Hypothalamus (tissue), 51 donors: ENCODE measurements at regions not wholly inside any gene's neighbourhood (a gene's known extent, or its start where the extent isn't known, plus 50 kb on each side); places are given as distances from the start of the nearest gene placed in this dataset.
"Not testable (repeated sequence)": the region's sequence is repeated elsewhere in the genome, so short reads cannot be mapped to it uniquely, and the experiment has no call there.

ENCODE experiments used
- DNase-seq, 51 donors: peaks; one replicate each; lab custom pipeline; 2025; lab: John Stamatoyannopoulos, UW

- not testable (repeated sequence) for DNase-seq
Measured at GRCh38 chr14:105706701-105707019, 180.3 kb downstream of the TMEM121 start.

GRCh38 chr14:105707099-105707498, 180.7 kb downstream of the TMEM121 start:
- DNase-seq, result not testable (repeated sequence)

GRCh38 chr14:105707723-105708151, 181.4 kb downstream of the TMEM121 start:
- DNase-seq, result not testable (repeated sequence)

GRCh38 chr14:105708251-105709134, 182.1 kb downstream of the TMEM121 start:
- not testable (repeated sequence) for DNase-seq

GRCh38 chr14:105709281-105710118, 183.1 kb downstream of the TMEM121 start:
- DNase-seq, result no peak

GRCh38 chr14:105710119-105711043, 184.0 kb downstream of the TMEM121 start:
- DNase-seq, result no peak

- no peak for DNase-seq
Measured at GRCh38 chr14:105711044-105711620, 184.7 kb downstream of the TMEM121 start.

- no peak for DNase-seq
Measured at GRCh38 chr14:105711841-105712460, 185.6 kb downstream of the TMEM121 start.

- DNase-seq, result not testable (repeated sequence)
Measured at GRCh38 chr14:105712670-105713069, 186.3 kb downstream of the TMEM121 start.

- not testable (repeated sequence) for DNase-seq
Measured at GRCh38 chr14:105713160-105713559, 186.8 kb downstream of the TMEM121 start.

- DNase-seq, result not testable (repeated sequence)
Measured at GRCh38 chr14:105713836-105714235, 187.5 kb downstream of the TMEM121 start.

- DNase-seq, result not testable (repeated sequence)
Measured at GRCh38 chr14:105718787-105719186, 192.4 kb downstream of the TMEM121 start.

GRCh38 chr14:105720106-105720505, 193.7 kb downstream of the TMEM121 start:
- not testable (repeated sequence) for DNase-seq

- DNase-seq, result not testable (repeated sequence)
Measured at GRCh38 chr14:105720852-105721601, 194.6 kb downstream of the TMEM121 start.

GRCh38 chr14:105721602-105721970, 195.2 kb downstream of the TMEM121 start:
- not testable (repeated sequence) for DNase-seq

- DNase-seq, result not testable (repeated sequence)
Measured at GRCh38 chr14:105721996-105722709, 195.8 kb downstream of the TMEM121 start.

GRCh38 chr14:105723271-105723670, 196.9 kb downstream of the TMEM121 start:
- DNase-seq, result not testable (repeated sequence)

- not testable (repeated sequence) for DNase-seq
Measured at GRCh38 chr14:105723776-105724175, 197.4 kb downstream of the TMEM121 start.
